Activated naive CD4-positive, alpha-beta T cell treated with anti-CD3 and anti-CD28 coated beads, Interleukin-2, amount 50 U/mL, for 16 hours (primary cell): ENCODE measurements at regions not wholly inside any gene's neighbourhood (a gene's known extent, or its start where the extent isn't known, plus 50 kb on each side); places are given as distances from the start of the nearest gene placed in this dataset.

Experiments
- DNase-seq: peaks from one replicate; pipeline ENCODE4 v3.0.0-alpha.2; 2020

DNA sequence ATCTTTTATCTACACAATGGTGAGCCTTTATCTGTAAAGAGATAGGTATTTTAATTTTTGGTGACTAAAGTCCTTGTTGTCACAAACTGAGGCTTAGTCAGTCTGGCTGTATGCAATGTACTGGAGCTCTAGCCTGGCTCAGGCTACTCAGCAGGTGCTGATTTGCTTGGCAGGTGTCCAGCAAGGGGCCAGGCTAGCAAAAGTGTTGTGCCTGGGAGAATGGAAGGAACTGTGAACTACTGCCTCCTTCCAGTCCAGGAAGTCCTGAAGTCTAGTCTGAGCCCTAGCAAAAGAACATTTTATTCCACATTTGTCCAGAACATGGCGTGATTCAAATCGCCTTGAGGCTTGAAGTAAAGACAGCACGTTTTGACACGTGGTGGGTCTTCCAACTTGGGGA is 260.5 kb downstream of the CCDC85A start:
- DNase-seq, result no peak

DNA sequence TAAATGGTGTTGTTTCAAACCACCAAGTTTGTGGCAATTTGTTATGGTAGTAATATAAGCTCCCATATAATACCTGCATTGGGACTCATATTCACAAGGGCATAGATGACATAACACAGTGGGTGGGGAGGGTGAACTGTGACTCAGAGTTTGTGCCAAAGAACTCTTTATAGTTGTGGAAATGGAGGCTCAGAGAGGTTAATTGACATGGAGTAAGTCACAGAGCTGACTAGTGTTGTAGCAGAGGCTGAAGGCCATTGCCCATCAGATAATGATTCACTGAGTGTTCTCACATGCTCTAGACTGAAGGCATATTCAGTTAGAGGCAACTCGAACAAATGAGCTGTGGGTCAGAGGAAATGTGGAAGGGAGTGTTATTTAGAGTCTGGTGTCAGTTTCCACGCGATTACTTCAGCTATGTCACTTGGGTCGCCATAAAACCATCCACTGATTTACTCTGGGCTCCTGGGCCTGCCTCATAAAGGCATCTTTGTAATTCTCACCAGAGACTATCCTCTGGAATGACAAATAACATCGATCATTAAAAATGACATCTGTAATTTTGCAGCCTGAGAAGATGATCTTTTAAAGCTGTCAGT is 264.7 kb downstream of the CCDC85A start:
- DNase-seq, result no peak

GRCh38 chr2:56449002-56449431 is 265.2 kb downstream of the CCDC85A start:
- no peak for DNase-seq

- DNase-seq, result no peak
Measured at GRCh38 chr2:56449449-56449860, 265.7 kb downstream of the CCDC85A start.

- no peak for DNase-seq
Measured at GRCh38 chr2:56450047-56450446, 266.3 kb downstream of the CCDC85A start.

DNA sequence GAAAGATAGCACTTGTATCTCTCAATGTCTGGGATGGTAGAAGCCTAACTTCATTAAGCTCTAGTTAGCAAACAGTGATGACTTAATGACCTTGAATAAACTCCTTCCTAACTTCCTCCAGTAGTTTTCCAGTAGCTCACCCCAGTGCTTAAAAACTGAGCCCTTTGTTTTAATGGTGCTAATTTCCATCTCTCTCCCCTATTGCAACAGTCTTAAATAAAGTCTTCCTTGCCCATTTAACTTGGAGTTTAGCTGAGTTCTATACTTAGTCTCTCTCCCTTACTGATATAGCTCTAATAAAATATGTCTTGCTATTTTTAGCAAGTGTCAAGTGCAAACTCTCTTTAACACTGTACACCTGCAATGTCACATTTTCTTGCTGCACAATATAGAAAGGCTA is 267.0 kb downstream of the CCDC85A start:
- DNase-seq, result no peak

DNA sequence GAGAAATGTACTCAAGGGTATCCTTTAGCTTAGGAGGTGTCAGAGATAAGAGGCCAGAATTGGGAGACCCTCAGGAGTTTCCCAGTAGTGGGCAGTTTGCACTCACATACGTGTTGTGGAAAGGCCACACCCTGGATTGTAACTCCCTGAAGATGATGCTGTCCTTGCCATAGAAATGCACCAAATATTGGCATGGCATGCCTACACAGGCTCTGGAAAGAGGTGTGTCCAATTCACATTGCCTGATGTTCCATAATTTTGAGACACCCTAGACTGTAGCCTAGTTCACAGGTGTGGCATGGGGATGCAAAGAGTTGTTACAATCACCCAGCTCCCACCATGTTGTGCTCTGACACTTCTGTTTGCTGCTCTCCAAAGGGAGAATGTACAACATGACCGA is 271.9 kb downstream of the CCDC85A start:
- DNase-seq, result no peak

DNA sequence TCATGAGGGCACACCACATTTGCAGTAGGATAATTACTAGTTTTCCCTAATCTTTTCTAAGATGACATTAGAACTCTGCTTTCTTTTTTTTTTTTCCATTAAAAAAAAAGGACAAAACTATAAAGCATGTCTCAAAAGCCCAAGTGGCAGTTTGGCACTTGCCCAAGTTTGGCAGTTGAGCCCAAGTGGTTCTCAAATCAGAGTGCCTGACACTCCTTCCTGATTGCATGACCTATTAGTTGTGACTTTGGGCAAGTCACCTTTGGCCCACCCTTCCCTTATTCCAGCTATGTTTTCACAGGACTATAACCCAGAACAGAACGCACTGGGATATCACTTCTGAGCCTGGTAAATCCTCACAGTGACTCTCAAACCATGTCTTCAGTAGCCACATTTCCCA is 273.0 kb downstream of the CCDC85A start:
- no peak for DNase-seq

DNA sequence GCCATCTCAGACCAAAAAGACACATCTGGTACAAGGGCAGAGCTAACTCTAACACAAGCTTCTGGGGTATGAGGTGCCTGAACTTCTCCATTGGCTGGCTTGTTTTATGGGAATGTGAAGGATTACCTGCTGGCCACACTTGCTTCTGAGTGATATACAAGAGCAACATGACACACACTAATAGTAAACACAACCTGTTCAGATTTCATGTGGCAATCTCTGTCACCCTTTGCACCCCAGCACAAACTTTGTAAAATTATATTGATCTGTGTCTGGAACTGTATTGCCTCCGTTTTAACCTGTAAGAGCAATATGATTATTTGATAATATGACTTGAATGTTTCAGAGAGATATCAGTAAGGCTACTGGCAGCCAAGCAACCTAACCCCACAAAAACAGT is 276.7 kb downstream of the CCDC85A start:
- no peak for DNase-seq

- DNase-seq, result no peak
Measured at GRCh38 chr2:56464066-56464465, 280.3 kb downstream of the CCDC85A start.

DNA sequence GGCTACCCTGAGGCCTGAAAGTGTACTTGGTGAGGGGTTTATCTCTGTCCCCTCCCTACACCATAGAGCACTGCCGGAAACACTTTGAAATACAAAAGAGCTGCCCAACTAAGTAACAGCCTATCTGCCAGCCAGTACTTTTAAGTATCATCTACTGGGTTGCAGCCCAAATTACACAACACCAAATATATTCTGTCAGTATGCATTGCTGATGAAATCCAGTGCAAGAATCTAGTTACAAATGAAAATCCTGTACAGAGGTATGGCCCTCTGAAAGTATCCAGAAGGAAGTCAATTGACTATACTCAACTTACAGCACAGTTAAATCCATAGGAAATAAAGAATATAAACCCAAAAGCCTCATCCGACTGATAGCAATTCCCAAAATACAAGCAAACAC is 280.8 kb downstream of the CCDC85A start:
- DNase-seq, result no peak

- no peak for DNase-seq
Measured at GRCh38 chr2:56465491-56465890, 281.7 kb downstream of the CCDC85A start.

GRCh38 chr2:56473524-56473923 is 289.7 kb downstream of the CCDC85A start:
- DNase-seq, result no peak

GRCh38 chr2:56474412-56475158 is 290.8 kb downstream of the CCDC85A start:
- DNase-seq, result no peak

DNA sequence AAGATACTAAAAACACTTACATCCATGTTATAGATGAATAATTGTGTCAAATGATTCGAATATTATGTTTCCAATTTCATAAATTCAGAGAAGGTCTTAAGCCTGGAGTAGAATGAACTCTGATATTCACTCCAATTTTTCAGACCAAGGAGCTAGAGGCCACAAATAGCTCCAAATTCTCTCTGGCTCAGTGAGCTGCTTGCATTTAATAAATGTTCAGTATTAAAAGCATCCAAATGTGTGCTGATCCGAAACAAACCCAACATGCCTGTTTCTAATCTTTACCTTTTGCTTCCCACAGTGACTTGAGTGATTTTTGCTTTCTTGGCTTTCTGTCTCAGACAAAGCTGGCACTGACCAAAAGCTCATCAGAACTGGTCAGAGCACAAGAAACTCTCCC is 291.4 kb downstream of the CCDC85A start:
- DNase-seq, result no peak

DNA sequence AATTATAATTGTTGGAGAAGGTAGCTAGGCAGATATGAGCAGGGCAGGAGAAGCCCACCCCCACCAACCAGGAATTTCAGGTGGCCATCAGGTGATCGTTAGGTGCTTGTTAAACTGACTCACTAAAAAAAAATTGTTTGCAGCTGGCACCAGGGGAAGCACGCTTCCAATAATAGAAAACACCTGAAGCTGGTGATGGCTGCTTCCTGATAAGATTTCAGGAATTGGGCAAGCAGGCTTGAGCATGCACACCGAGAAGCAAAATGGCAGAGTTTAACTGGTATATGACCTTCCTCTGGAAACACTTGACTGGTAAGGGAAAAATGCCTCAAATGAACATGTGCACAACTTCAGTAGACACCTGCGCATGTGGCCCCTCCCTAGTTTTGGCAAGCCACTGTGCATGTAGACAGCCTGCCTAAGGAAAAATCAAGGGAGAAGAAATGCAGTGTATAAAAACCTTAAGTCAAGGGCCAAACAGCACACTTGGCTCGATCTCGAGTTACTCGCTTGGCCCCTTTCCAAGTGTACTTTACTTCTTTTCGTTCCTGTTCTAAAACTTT is 292.8 kb downstream of the CCDC85A start:
- no peak for DNase-seq

GRCh38 chr2:56478027-56478426 is 294.2 kb downstream of the CCDC85A start:
- no peak for DNase-seq

GRCh38 chr2:56483081-56483480 is 299.3 kb downstream of the CCDC85A start:
- DNase-seq, result no peak

- DNase-seq, result no peak
Measured at GRCh38 chr2:56484906-56485305, 301.1 kb downstream of the CCDC85A start.

- no peak for DNase-seq
Measured at GRCh38 chr2:56500317-56500716, 316.5 kb downstream of the CCDC85A start.

DNA sequence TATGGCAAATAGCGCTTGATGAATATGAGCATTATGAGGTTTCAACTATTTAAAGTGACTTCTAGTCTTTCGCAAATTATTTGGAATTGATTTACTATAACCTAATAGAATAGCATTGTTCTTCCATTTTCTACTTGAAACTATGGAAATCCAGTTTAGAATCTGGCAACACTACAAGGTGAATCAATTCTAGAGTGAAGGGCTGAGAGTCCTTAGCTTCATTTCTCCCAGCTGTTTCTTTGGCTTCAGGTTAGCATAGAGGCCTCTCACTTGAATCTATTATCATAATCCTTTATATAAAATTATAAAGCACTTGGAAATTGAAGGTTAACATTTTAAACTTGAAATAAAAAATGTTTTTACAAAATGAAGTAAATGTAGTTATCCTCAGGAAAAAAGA is 318.8 kb downstream of the CCDC85A start:
- no peak for DNase-seq

GRCh38 chr2:56505885-56506284 is 322.1 kb downstream of the CCDC85A start:
- DNase-seq, result no peak

GRCh38 chr2:56508662-56509061 is 324.9 kb downstream of the CCDC85A start:
- no peak for DNase-seq

DNA sequence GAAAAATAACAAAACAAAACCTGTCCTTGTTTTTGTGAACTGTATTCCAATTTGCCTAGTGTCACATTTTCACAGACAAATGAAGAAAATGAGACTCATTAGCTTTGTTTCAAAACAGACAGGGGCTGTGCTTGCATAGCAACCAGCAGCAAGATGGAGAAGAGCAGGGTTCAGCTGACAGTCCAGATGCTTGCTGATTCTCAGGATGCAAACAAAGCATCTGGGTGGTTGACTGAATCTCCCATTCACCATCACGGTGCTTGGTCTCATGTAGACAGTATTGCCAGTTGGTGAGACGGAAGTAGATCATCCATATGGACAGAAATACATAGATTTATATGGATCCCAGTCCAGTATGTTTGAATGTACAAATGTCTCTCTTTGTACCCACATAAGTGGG is 326.8 kb downstream of the CCDC85A start:
- DNase-seq, result no peak

- no peak for DNase-seq
Measured at GRCh38 chr2:56515399-56515798, 331.6 kb downstream of the CCDC85A start.
